ENCODE measurements at regions not wholly inside any gene's neighbourhood (a gene's known extent, or its start where the extent isn't known, plus 50 kb on each side); places are given as distances from the start of the nearest gene placed in this dataset.

DNA sequence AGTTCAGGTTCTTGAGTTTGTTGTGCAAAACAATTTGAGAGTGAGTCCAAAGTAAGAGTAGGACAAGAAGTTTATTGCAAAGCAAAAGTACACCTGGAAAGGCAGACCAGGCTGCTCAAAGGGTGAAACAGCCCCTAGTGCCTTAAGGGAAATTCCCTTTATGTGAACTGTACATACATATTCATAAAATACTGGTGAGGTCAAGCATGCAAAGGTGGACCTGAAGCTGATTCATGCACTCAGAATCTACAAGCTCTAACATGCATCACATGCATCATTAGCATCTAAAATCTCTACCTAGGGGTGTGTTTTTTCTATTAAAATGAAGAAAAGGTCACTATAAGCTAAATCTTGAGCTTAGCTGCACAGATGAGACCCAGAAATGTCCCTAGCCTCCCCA lies 266.9 kb downstream of the SPATA18 start (continued):
- TF ChIP-seq, protein P1, sequence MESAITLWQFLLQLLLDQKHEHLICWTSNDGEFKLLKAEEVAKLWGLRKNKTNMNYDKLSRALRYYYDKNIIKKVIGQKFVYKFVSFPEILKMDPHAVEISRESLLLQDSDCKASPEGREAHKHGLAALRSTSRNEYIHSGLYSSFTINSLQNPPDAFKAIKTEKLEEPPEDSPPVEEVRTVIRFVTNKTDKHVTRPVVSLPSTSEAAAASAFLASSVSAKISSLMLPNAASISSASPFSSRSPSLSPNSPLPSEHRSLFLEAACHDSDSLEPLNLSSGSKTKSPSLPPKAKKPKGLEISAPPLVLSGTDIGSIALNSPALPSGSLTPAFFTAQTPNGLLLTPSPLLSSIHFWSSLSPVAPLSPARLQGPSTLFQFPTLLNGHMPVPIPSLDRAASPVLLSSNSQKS (CRISPR knock-in tag; IDR thresholded peaks at IDR 0.05) = no peak
- TF ChIP-seq, protein P2, sequence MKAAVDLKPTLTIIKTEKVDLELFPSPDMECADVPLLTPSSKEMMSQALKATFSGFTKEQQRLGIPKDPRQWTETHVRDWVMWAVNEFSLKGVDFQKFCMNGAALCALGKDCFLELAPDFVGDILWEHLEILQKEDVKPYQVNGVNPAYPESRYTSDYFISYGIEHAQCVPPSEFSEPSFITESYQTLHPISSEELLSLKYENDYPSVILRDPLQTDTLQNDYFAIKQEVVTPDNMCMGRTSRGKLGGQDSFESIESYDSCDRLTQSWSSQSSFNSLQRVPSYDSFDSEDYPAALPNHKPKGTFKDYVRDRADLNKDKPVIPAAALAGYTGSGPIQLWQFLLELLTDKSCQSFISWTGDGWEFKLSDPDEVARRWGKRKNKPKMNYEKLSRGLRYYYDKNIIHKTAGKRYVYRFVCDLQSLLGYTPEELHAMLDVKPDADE (conservative IDR thresholded peaks at IDR 0.05; ENCODE audit: control insufficient read depth, low read depth, low read length) = no peak
- no peak for TF ChIP-seq ZNF324 (CRISPR knock-in tag; IDR thresholded peaks at IDR 0.05)
- TF ChIP-seq ZNF584 (CRISPR knock-in tag; IDR thresholded peaks at IDR 0.05; ENCODE audit: low read depth) = no peak
- TF ChIP-seq HDAC1 (IDR thresholded peaks at IDR 0.05) = no peak
- no peak for TF ChIP-seq MTA3 (IDR thresholded peaks at IDR 0.05; ENCODE audit: borderline replicate concordance)
- TF ChIP-seq GATA2 (CRISPR knock-in tag; IDR thresholded peaks at IDR 0.05) = no peak
- TF ChIP-seq NONO (IDR thresholded peaks at IDR 0.05; ENCODE audit: low read depth in 2 of 2, low read length in 1 of 2) = no peak

DNA sequence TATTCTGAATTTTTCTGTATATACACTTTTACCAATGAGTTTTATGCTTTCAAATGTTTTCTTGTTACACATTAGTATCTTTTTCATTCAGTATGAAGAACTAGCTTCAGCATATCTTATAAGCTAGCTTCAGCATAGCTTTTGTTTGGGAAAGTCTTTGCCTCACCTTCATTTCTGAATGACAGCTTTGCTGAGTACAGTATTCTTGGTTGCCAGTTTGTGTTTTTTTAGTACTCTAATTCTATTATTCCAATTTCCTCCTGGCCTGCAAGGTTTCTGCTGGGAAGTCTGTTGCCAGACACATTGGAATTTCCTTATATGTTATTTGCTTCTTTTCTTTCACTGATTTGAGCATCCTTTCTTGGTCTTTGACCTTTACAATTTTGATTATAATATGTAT lies 278.8 kb downstream of the SPATA18 start:
- DNase-seq (ENCODE audit: extremely low read depth in 1 of 4, low spot score in 3 of 4) = no peak
- Histone ChIP-seq H3K4me1 (replicated peaks in 1 of 2; ENCODE audit: control insufficient read depth in 2 of 2, insufficient read depth in 2 of 2, low read length in 2 of 2) (no peaks in the 10 kb centered on the region), H3K9me1 (ENCODE audit: control insufficient read depth, insufficient read depth, low read length) (no peaks in the 10 kb centered on the region), H3K36me3 (ENCODE audit: control insufficient read depth, insufficient read depth, low read length) (no peaks in the 10 kb centered on the region), H3K27ac (ENCODE audit: extremely low read depth, low read depth, low read length) (no peak overlapping the region), H3K4me3 (no peak overlapping the region), H3K4me2 (ENCODE audit: insufficient read depth, low read length) (no peak overlapping the region), H2AFZ (ENCODE audit: low read depth, low read length) (no peak overlapping the region), H3K27me3 (ENCODE audit: control insufficient read depth in 2 of 2, insufficient read depth in 2 of 2, low read length in 2 of 2) (no peaks in the 10 kb centered on the region), H3K9ac (ENCODE audit: insufficient read depth in 1 of 2, low read depth in 2 of 2, low read length in 2 of 2) (no peak overlapping the region), H4K20me1 (replicated peaks; ENCODE audit: control insufficient read depth, insufficient read depth, low read length) (no peaks in the 10 kb centered on the region), H3K9me3 (replicated peaks; ENCODE audit: control insufficient read depth, insufficient read depth, low read depth, low read length) (no peaks in the 10 kb centered on the region), H3K79me2 (ENCODE audit: control insufficient read depth, insufficient read depth, low read length) (no peaks in the 10 kb centered on the region)
- intact Hi-C loops (cut with micrococcal nuclease) = loop anchor here (10.0 kb wide), 1 partner anchor 255 kb away; no protein-coding TSS in a partner anchor
- no peak for FAIRE-seq
- no peak for ATAC-seq
- POLR2A ChIA-PET = no interaction called here
- BruUV-seq (replicated peaks) = no TSS peak
- CTCF ChIA-PET (ENCODE audit: low intra/inter-chr PET ratio) = no interaction called here
- in situ Hi-C loops (cut with MboI) = no loop called here
- TF ChIP-seq RFX5 (IDR thresholded peaks at IDR 0.05; ENCODE audit: low read depth, low read length) = no peak
- TF ChIP-seq, protein P3, sequence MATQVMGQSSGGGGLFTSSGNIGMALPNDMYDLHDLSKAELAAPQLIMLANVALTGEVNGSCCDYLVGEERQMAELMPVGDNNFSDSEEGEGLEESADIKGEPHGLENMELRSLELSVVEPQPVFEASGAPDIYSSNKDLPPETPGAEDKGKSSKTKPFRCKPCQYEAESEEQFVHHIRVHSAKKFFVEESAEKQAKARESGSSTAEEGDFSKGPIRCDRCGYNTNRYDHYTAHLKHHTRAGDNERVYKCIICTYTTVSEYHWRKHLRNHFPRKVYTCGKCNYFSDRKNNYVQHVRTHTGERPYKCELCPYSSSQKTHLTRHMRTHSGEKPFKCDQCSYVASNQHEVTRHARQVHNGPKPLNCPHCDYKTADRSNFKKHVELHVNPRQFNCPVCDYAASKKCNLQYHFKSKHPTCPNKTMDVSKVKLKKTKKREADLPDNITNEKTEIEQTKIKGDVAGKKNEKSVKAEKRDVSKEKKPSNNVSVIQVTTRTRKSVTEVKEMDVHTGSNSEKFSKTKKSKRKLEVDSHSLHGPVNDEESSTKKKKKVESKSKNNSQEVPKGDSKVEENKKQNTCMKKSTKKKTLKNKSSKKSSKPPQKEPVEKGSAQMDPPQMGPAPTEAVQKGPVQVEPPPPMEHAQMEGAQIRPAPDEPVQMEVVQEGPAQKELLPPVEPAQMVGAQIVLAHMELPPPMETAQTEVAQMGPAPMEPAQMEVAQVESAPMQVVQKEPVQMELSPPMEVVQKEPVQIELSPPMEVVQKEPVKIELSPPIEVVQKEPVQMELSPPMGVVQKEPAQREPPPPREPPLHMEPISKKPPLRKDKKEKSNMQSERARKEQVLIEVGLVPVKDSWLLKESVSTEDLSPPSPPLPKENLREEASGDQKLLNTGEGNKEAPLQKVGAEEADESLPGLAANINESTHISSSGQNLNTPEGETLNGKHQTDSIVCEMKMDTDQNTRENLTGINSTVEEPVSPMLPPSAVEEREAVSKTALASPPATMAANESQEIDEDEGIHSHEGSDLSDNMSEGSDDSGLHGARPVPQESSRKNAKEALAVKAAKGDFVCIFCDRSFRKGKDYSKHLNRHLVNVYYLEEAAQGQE (IDR thresholded peaks at IDR 0.05; ENCODE audit: borderline replicate concordance) = no peak
- TF ChIP-seq, protein P3 (CRISPR knock-in tag; IDR thresholded peaks at IDR 0.05; ENCODE audit: low read depth) = no peak
- TF ChIP-seq EP300 (IDR thresholded peaks at IDR 0.05; ENCODE audit: low read length) = no peak
- TF ChIP-seq ZBTB1 (CRISPR knock-in tag; IDR thresholded peaks at IDR 0.05; ENCODE audit: borderline replicate concordance, low read depth) = no peak
